A673 (cell line): ENCODE measurements at regions not wholly inside any gene's neighbourhood (a gene's known extent, or its start where the extent isn't known, plus 50 kb on each side); places are given as distances from the start of the nearest gene placed in this dataset.

ENCODE experiments used
- CTCF ChIP-seq: fragments of 300-800, 200-600 bp; sonication (generic); conservative IDR thresholded peaks from 2 replicates; pipeline ENCODE4 v1.5.1; 2017; ENCODE audit warnings: low read depth, mild to moderate bottlenecking, antibody characterized with exemption, low read length, moderate library complexity, mixed read lengths
- EZH2 ChIP-seq: fragments of 200-600 bp; sonication (generic); IDR thresholded peaks from 2 replicates; pipeline ENCODE4 v1.6.1; 2017; ENCODE audit warnings: borderline replicate concordance, low read depth, mild to moderate bottlenecking, mixed read lengths, antibody characterized with exemption, low read length; ENCODE audit not compliant: poor library complexity, severe bottlenecking

- TF ChIP-seq CTCF (no peak), EZH2 (no peak)
These were observed 118.0 kb upstream of the RAB27B start for GRCh38 chr18:54710074-54710899.
